ENCODE measurements at regions not wholly inside any gene's neighbourhood (a gene's known extent, or its start where the extent isn't known, plus 50 kb on each side); places are given as distances from the start of the nearest gene placed in this dataset.

DNA sequence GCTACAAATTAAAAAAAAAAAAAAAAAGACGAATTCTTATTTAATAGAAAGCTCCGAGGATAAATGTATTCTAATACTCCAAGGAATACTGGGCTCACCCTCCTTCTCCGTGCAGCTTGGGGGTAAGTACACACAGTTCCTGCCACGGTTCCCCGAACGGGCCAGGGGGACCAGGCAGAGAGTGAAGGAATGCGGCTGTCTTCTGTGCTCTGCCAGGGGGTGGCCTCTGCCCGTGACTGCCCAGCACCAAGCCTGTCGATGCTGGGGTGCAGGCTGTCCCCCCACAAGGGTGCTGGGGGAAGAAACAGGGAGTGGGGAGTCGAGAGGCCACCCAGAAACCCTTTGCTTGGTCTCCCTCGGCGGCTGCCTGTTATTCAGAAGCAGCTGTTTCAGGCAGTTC lies 410.1 kb upstream of the IRX1 start:
- Mint-ChIP-seq H3K4me1 (no peaks in the 10 kb centered on the region), H3K27me3 (no peaks in the 10 kb centered on the region), H3K27ac (no peak overlapping the region), H3K9me3 (ENCODE audit: insufficient read depth) (no peaks in the 10 kb centered on the region), H3K4me3 (no peak overlapping the region)
- ATAC-seq (ENCODE audit: low read depth) (no peak), DNase-seq (no peak)
- no peaks in the 10 kb centered on the region for H3K79me2 ChIP-seq (ENCODE audit: control insufficient read depth, insufficient read depth, low read length)
- H3K4me3 ChIP-seq (ENCODE audit: control extremely low read depth in 1 of 5, extremely low read depth in 1 of 5, insufficient read depth in 1 of 5, low read depth in 2 of 5, low read length in 4 of 5) = no peak overlapping the region
- ChIA-PET POLR2A (no interaction called here), CTCF (no interaction called here)
- 79% methylated on average over 10 of the region's 12 CpGs for WGBS (ENCODE audit: insufficient coverage)
- intact Hi-C loops (cut with micrococcal nuclease) = no loop called here
- H3K9ac ChIP-seq (ENCODE audit: low read length) = no peak overlapping the region
- H3K36me3 ChIP-seq (replicated peaks in 1 of 2; ENCODE audit: control extremely low read depth in 1 of 2, control insufficient read depth in 1 of 2, extremely low read depth in 1 of 2, insufficient read depth in 2 of 2, low read length in 1 of 2) = no peaks in the 10 kb centered on the region
- no peak overlapping the region for H3K27ac ChIP-seq (ENCODE audit: low read length in 2 of 2)
- no peaks in the 10 kb centered on the region for H3K4me1 ChIP-seq (ENCODE audit: control insufficient read depth in 2 of 2, insufficient read depth in 2 of 2, low read length in 2 of 2)
- no peaks in the 10 kb centered on the region for H4K20me1 ChIP-seq (ENCODE audit: control insufficient read depth, insufficient read depth, low read length, poor library complexity, severe bottlenecking)
- peaks cover 0 to 18% (median 0%) of the 10 kb centered on the region in 3 donors for H3K9me3 ChIP-seq (ENCODE audit: control extremely low read depth in 1 of 3, control insufficient read depth in 2 of 3, insufficient read depth in 1 of 3, low read length in 2 of 3)
- H2AFZ ChIP-seq (ENCODE audit: insufficient read depth, low read depth, low read length, poor library complexity, severe bottlenecking) = no peak overlapping the region
- TF ChIP-seq, protein P1, sequence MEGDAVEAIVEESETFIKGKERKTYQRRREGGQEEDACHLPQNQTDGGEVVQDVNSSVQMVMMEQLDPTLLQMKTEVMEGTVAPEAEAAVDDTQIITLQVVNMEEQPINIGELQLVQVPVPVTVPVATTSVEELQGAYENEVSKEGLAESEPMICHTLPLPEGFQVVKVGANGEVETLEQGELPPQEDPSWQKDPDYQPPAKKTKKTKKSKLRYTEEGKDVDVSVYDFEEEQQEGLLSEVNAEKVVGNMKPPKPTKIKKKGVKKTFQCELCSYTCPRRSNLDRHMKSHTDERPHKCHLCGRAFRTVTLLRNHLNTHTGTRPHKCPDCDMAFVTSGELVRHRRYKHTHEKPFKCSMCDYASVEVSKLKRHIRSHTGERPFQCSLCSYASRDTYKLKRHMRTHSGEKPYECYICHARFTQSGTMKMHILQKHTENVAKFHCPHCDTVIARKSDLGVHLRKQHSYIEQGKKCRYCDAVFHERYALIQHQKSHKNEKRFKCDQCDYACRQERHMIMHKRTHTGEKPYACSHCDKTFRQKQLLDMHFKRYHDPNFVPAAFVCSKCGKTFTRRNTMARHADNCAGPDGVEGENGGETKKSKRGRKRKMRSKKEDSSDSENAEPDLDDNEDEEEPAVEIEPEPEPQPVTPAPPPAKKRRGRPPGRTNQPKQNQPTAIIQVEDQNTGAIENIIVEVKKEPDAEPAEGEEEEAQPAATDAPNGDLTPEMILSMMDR (IDR thresholded peaks at IDR 0.05) = no peak
- TF ChIP-seq EZH2 (IDR thresholded peaks at IDR 0.05; ENCODE audit: borderline replicate concordance, insufficient read depth, low read depth, low read length, poor library complexity, severe bottlenecking) = no peak
- H3K4me2 ChIP-seq (replicated peaks; ENCODE audit: low read depth, low read length, poor library complexity, severe bottlenecking) = no peak overlapping the region
- H3K27me3 ChIP-seq (replicated peaks in 1 of 4; ENCODE audit: control extremely low read depth in 1 of 4, control insufficient read depth in 3 of 4, insufficient read depth in 4 of 4, low read length in 3 of 4) = no peaks in the 10 kb centered on the region

DNA sequence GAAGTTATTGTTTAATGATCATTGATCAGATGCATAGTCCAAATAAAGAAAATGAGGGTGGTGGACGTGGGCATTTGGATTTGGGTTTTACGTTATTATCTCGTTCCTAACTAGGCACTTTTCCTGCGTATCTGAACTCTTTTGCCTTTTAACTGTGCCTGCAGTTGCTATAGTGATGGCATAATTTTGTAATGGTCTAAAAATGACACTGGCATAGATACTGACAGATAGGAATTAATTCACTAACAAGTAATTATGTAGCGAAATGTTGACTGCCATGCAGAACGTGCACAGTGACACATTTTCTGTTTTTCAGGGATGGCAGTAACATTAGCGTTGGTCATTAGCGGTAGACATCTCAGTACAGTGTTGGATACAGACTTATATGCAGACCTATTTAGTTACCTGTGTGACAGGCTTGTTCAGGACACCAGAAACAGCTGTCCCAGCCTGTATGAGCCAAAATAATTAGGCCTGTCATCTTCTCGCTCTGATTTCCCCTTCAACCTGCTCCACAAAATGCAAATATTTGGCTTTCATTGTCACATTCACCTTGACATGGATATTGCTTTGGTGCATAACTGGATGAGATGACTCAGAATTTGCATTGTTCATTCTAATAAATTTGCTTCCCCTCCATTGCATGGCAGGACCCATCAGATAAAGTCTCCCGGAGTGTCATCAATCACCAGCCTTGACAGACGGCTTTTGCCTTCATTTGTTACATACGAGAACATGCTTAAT lies 413.3 kb upstream of the IRX1 start:
- H3K79me2 ChIP-seq (ENCODE audit: control insufficient read depth, insufficient read depth, low read length) = no peaks in the 10 kb centered on the region
- no peak for ATAC-seq (ENCODE audit: low read depth)
- H3K4me3 ChIP-seq (ENCODE audit: control extremely low read depth in 1 of 5, extremely low read depth in 1 of 5, insufficient read depth in 1 of 5, low read depth in 2 of 5, low read length in 4 of 5) = no peak overlapping the region
- no peak overlapping the region for H3K4me3 Mint-ChIP-seq
- H3K27ac ChIP-seq (ENCODE audit: low read length in 2 of 2) = no peak overlapping the region
- no peak for TF ChIP-seq EZH2 (IDR thresholded peaks at IDR 0.05; ENCODE audit: borderline replicate concordance, insufficient read depth, low read depth, low read length, poor library complexity, severe bottlenecking)
- TF ChIP-seq, protein P1 (IDR thresholded peaks at IDR 0.05) = no peak
- H3K9me3 ChIP-seq (ENCODE audit: control extremely low read depth in 1 of 3, control insufficient read depth in 2 of 3, insufficient read depth in 1 of 3, low read length in 2 of 3) = peaks cover 0 to 19% (median 0%) of the 10 kb centered on the region in 3 donors
- no peaks in the 10 kb centered on the region for H3K9me3 Mint-ChIP-seq (ENCODE audit: insufficient read depth)
- H3K27me3 Mint-ChIP-seq = no peaks in the 10 kb centered on the region
- no peaks in the 10 kb centered on the region for H4K20me1 ChIP-seq (ENCODE audit: control insufficient read depth, insufficient read depth, low read length, poor library complexity, severe bottlenecking)
- H3K27me3 ChIP-seq (replicated peaks in 1 of 4; ENCODE audit: control extremely low read depth in 1 of 4, control insufficient read depth in 3 of 4, insufficient read depth in 4 of 4, low read length in 3 of 4) = no peaks in the 10 kb centered on the region
- H3K9ac ChIP-seq (ENCODE audit: low read length) = no peak overlapping the region
- intact Hi-C loops (cut with micrococcal nuclease) = no loop called here
- WGBS (ENCODE audit: insufficient coverage) = 95% methylated on average over 11 of the region's 12 CpGs
- DNase-seq = no peak
- ChIA-PET CTCF (no interaction called here), POLR2A (no interaction called here)
- H3K4me1 ChIP-seq (ENCODE audit: control insufficient read depth in 2 of 2, insufficient read depth in 2 of 2, low read length in 2 of 2) = no peaks in the 10 kb centered on the region
- no peak overlapping the region for H3K4me2 ChIP-seq (replicated peaks; ENCODE audit: low read depth, low read length, poor library complexity, severe bottlenecking)
- no peaks in the 10 kb centered on the region for H3K36me3 ChIP-seq (replicated peaks in 1 of 2; ENCODE audit: control extremely low read depth in 1 of 2, control insufficient read depth in 1 of 2, extremely low read depth in 1 of 2, insufficient read depth in 2 of 2, low read length in 1 of 2)
- H3K27ac Mint-ChIP-seq = no peak overlapping the region
- no peaks in the 10 kb centered on the region for H3K4me1 Mint-ChIP-seq
- H2AFZ ChIP-seq (ENCODE audit: insufficient read depth, low read depth, low read length, poor library complexity, severe bottlenecking) = no peak overlapping the region
